MM.1S (cell line): ENCODE measurements at regions not wholly inside any gene's neighbourhood (a gene's known extent, or its start where the extent isn't known, plus 50 kb on each side); places are given as distances from the start of the nearest gene placed in this dataset.

ENCODE experiments used
- DNase-seq: peaks from one replicate; pipeline ENCODE4 v3.0.0-alpha.2; 2015
- H2AFZ ChIP-seq: fragments of 300-600 bp; sonication (generic); 2 replicates; pipeline ENCODE4 v1.6.0; 2016; ENCODE audit warnings: antibody characterized with exemption, low read length
- H3F3A ChIP-seq: fragments of 300-600 bp; sonication (generic); 2 replicates; pipeline ENCODE4 v1.6.1; 2016; ENCODE audit warnings: mild to moderate bottlenecking, antibody characterized with exemption, low read length, moderate library complexity, mixed read lengths; ENCODE audit not compliant: insufficient read depth
- H3K27ac ChIP-seq: fragments of 300-600 bp; sonication (generic); 2 replicates; pipeline ENCODE4 v1.5.1; 2016; ENCODE audit warnings: mild to moderate bottlenecking, low read length
- H3K27me3 ChIP-seq: fragments of 300-600 bp; sonication (generic); replicated peaks from 2 replicates; pipeline ENCODE4 v1.6.0; 2016; ENCODE audit warnings: low read length; ENCODE audit not compliant: insufficient read depth
- H3K36me3 ChIP-seq: fragments of 300-600 bp; sonication (generic); replicated peaks from 2 replicates; pipeline ENCODE4 v1.6.1; 2016; ENCODE audit warnings: mild to moderate bottlenecking, low read length, mixed read lengths; ENCODE audit not compliant: insufficient read depth
- H3K4me1 ChIP-seq: fragments of 300-600 bp; sonication (generic); 2 replicates; pipeline ENCODE4 v1.6.1; 2016; ENCODE audit warnings: low read length, mixed read lengths
- H3K4me2 ChIP-seq: fragments of 300-600 bp; sonication (generic); 2 replicates; pipeline ENCODE4 v1.6.0; 2016; ENCODE audit warnings: low read depth, low read length
- H3K4me3 ChIP-seq: fragments of 300-600 bp; sonication (generic); 2 replicates; pipeline ENCODE4 v1.5.1; 2016; ENCODE audit warnings: low read length, mixed read lengths
- H3K79me2 ChIP-seq: fragments of 300-600 bp; sonication (generic); 2 replicates; pipeline ENCODE4 v1.6.1; 2016; ENCODE audit warnings: mixed run types, low read length, mixed read lengths
- H3K9ac ChIP-seq: fragments of 300-600 bp; sonication (generic); 2 replicates; pipeline ENCODE4 v1.6.1; 2016; ENCODE audit warnings: low read length, mixed read lengths
- H3K9me2 ChIP-seq: fragments of 300-600 bp; sonication (generic); replicated peaks from 2 replicates; pipeline ENCODE4 v1.6.1; 2016; ENCODE audit warnings: mild to moderate bottlenecking, low read length, mixed read lengths; ENCODE audit not compliant: insufficient read depth
- H3K9me3 ChIP-seq: fragments of 300-600 bp; sonication (generic); replicated peaks from 2 replicates; pipeline ENCODE4 v1.6.1; 2016; ENCODE audit warnings: mild to moderate bottlenecking, low read length, mixed read lengths; ENCODE audit not compliant: insufficient read depth
- H4K20me1 ChIP-seq: fragments of 300-600 bp; sonication (generic); 2 replicates; pipeline ENCODE4 v1.6.1; 2016; ENCODE audit warnings: mild to moderate bottlenecking, low read length, moderate library complexity, mixed read lengths; ENCODE audit not compliant: insufficient read depth
- CTCF ChIP-seq: fragments of 300-600 bp; sonication (generic); IDR thresholded peaks from 2 replicates; pipeline ENCODE4 v1.5.1; 2016; ENCODE audit warnings: antibody characterized with exemption, low read length, mixed read lengths
- EZH2 ChIP-seq: fragments of 300-600 bp; sonication (generic); optimal IDR thresholded peaks from 2 replicates; pipeline ENCODE3; 2017; ENCODE audit warnings: low read depth, mild to moderate bottlenecking, antibody characterized with exemption, low read length, mixed read lengths
- EZH2phosphoT487 ChIP-seq: fragments of 300-600 bp; sonication (generic); IDR thresholded peaks from 2 replicates; pipeline ENCODE4 v1.6.1; 2018; ENCODE audit warnings: antibody characterized with exemption, low read length

GRCh38 chr2:16402891-16403290, 262.7 kb downstream of the CYRIA start:
- H3K36me3 ChIP-seq: no peaks in the 10 kb centered on the region

GRCh38 chr2:16401761-16402300, 263.8 kb downstream of the CYRIA start:
- no peaks in the 10 kb centered on the region for H3K9me3 ChIP-seq
- H3K27ac ChIP-seq: no peak overlapping the region
- H3K4me1 ChIP-seq: no peaks in the 10 kb centered on the region
- H3K9ac ChIP-seq: no peak overlapping the region
- no peaks in the 10 kb centered on the region for H3F3A ChIP-seq
- H4K20me1 ChIP-seq: no peaks in the 10 kb centered on the region
- no peaks in the 10 kb centered on the region for H3K27me3 ChIP-seq
- no peaks in the 10 kb centered on the region for H3K36me3 ChIP-seq
- TF ChIP-seq EZH2phosphoT487: no peak
- TF ChIP-seq CTCF: no peak
- no peak for TF ChIP-seq EZH2
- DNase-seq: no peak
- no peak overlapping the region for H3K4me3 ChIP-seq
- no peak overlapping the region for H2AFZ ChIP-seq
- no peak overlapping the region for H3K4me2 ChIP-seq
- H3K9me2 ChIP-seq: no peaks in the 10 kb centered on the region
- H3K79me2 ChIP-seq: no peaks in the 10 kb centered on the region

More at GRCh38 chr2:16402891-16403290, 262.7 kb downstream of the CYRIA start:
- Histone ChIP-seq H3K27me3 (no peaks in the 10 kb centered on the region), H4K20me1 (no peaks in the 10 kb centered on the region), H3K27ac (no peak overlapping the region), H3F3A (no peaks in the 10 kb centered on the region), H2AFZ (no peak overlapping the region), H3K4me2 (no peak overlapping the region), H3K79me2 (no peaks in the 10 kb centered on the region), H3K4me1 (no peaks in the 10 kb centered on the region), H3K9ac (no peak overlapping the region), H3K4me3 (no peak overlapping the region), H3K9me2 (no peaks in the 10 kb centered on the region), H3K9me3 (no peaks in the 10 kb centered on the region)
- TF ChIP-seq EZH2 (no peak), CTCF (no peak)
- DNase-seq: no peak

GRCh38 chr2:16400127-16400623, 265.5 kb downstream of the CYRIA start:
- Histone ChIP-seq H2AFZ (no peak overlapping the region), H3K9ac (no peak overlapping the region), H3F3A (no peaks in the 10 kb centered on the region), H3K79me2 (no peaks in the 10 kb centered on the region), H3K4me2 (no peak overlapping the region), H3K9me3 (no peaks in the 10 kb centered on the region), H3K36me3 (no peaks in the 10 kb centered on the region), H3K4me1 (no peaks in the 10 kb centered on the region), H3K9me2 (no peaks in the 10 kb centered on the region), H3K27me3 (no peaks in the 10 kb centered on the region), H4K20me1 (no peaks in the 10 kb centered on the region), H3K27ac (no peak overlapping the region), H3K4me3 (no peak overlapping the region)
- no peak for TF ChIP-seq EZH2phosphoT487
- no peak for TF ChIP-seq CTCF
- TF ChIP-seq EZH2: no peak
- DNase-seq: no peak
